Mesendoderm (in vitro differentiated cells): ENCODE measurements at regions not wholly inside any gene's neighbourhood (a gene's known extent, or its start where the extent isn't known, plus 50 kb on each side); places are given as distances from the start of the nearest gene placed in this dataset.

ENCODE experiments used
- DNase-seq: peaks from one replicate; pipeline ENCODE4 v3.0.0; 2013
- H2AK5ac ChIP-seq: 2 replicates; pipeline ENCODE4 v1.6.1; 2013; ENCODE audit warnings: low read length, inconsistent platforms
- H2BK120ac ChIP-seq: 2 replicates; pipeline ENCODE4 v1.6.1; 2013; ENCODE audit warnings: low read depth, mild to moderate bottlenecking, low read length, moderate library complexity, mixed read lengths
- H2BK15ac ChIP-seq: replicated peaks from 2 replicates; pipeline ENCODE4 v1.6.1; 2013; ENCODE audit warnings: low read depth, mild to moderate bottlenecking, moderate library complexity
- H2BK5ac ChIP-seq: 2 replicates; pipeline ENCODE4 v1.6.1; 2013; ENCODE audit warnings: low read length, inconsistent platforms
- H3K18ac ChIP-seq: 2 replicates; pipeline ENCODE4 v1.6.1; 2013; ENCODE audit warnings: mild to moderate bottlenecking, low read length, mixed read lengths
- H3K23ac ChIP-seq: one replicate; pipeline ENCODE4 v1.6.1; 2013; ENCODE audit warnings: low read length
- H3K27ac ChIP-seq: 2 replicates; pipeline ENCODE4 v1.5.1; 2013; ENCODE audit warnings: low read depth, mild to moderate bottlenecking, inconsistent platforms, low read length, moderate library complexity
- H3K27me3 ChIP-seq: 2 replicates; pipeline ENCODE4 v1.6.1; 2013; ENCODE audit warnings: low read length, control low read depth, mild to moderate bottlenecking, inconsistent platforms; ENCODE audit not compliant: insufficient read depth, poor library complexity
- H3K36me3 ChIP-seq: 2 replicates; pipeline ENCODE4 v1.6.1; 2013; ENCODE audit warnings: low read length, inconsistent platforms; ENCODE audit not compliant: control insufficient read depth, insufficient read depth
- H3K4ac ChIP-seq: one replicate; pipeline ENCODE4 v1.6.1; 2013; ENCODE audit warnings: low read depth, mild to moderate bottlenecking, low read length, moderate library complexity
- H3K4me1 ChIP-seq: 2 replicates; pipeline ENCODE4 v1.6.1; 2013; ENCODE audit warnings: low read depth, low read length, inconsistent platforms; ENCODE audit not compliant: control insufficient read depth
- H3K4me2 ChIP-seq: 2 replicates; pipeline ENCODE4 v1.6.1; 2013; ENCODE audit warnings: low read length
- H3K4me3 ChIP-seq: 2 replicates; pipeline ENCODE4 v1.5.1; 2013; ENCODE audit warnings: mild to moderate bottlenecking, low read length
- H3K56ac ChIP-seq: one replicate; pipeline ENCODE4 v1.6.1; 2013; ENCODE audit warnings: low read length
- H3K79me1 ChIP-seq: 2 replicates; pipeline ENCODE4 v1.6.1; 2013; ENCODE audit warnings: low read length, inconsistent platforms
- H3K79me2 ChIP-seq: 2 replicates; pipeline ENCODE4 v1.6.1; 2013; ENCODE audit warnings: mild to moderate bottlenecking, low read length; ENCODE audit not compliant: control insufficient read depth, insufficient read depth
- H3K9ac ChIP-seq: 2 replicates; pipeline ENCODE4 v1.6.1; 2013; ENCODE audit warnings: low read length, inconsistent platforms
- H4K5ac ChIP-seq: one replicate; pipeline ENCODE4 v1.6.1; 2013; ENCODE audit warnings: low read length
- H4K8ac ChIP-seq: one replicate; pipeline ENCODE4 v1.6.1; 2013; ENCODE audit warnings: low read depth, mild to moderate bottlenecking, control low read depth, low read length, moderate library complexity
- WGBS: extraction: QIAGEN DNeasy Blood & Tissue Kit; methylation state at CpG from one replicate; pipeline ENCODE4 v1.1.7; 2013; ENCODE audit warnings: low lambda C conversion rate, missing lambda C conversion rate; ENCODE audit not compliant: insufficient coverage; ENCODE audit errors: extremely low coverage; 5-methylcytosine and 5-hydroxymethylcytosine counted together

DNA sequence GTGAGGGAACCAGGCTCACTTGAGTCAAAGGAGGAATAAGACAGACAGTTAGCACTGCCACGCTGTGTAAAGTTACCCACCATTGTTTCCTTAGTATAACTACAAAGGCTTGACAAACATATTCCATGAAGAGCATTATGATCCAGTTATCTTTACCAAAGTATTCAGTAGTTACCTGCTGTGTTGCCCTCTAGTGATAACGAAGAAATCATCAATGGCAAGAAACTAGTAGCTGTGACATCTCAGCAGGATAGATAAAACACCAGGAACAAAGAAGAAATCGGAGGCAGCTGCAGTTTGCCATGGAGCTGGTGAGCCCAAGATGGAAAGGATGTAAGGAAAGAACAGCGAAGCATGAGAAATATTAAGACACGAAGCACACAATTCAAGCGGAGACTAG is 215.3 kb upstream of the FSHR start:
- WGBS, result no CpG with 5 or more reads among the region's 6 CpGs
- H3K27ac ChIP-seq, result peak overlapping the region; percentile 33

DNA sequence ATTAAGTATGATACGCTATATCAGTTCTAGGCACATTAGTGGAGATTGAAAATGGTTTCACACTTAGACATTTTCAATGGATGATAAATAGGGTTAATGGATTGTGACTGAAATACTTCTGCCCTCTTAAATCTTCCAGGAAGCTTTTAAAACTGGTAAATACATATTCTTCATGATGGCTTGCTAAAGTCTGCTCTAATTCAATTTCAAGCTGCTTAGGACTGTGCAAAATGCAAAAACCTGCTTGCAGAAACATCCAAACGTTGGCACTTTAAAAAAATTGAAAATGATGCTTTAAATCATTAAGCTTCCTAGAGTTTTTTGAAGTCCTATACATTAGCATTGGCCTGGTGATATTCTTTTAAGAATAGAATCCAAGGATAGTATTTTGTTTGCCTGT is 214.8 kb upstream of the FSHR start:
- H3K27ac ChIP-seq, result no peak overlapping the region
- no peak overlapping the region for H2AK5ac ChIP-seq
- H3K18ac ChIP-seq, result no peak overlapping the region
- DNase-seq, result no peak
- H3K4ac ChIP-seq, result no peak overlapping the region
- no peaks in the 10 kb centered on the region for H3K79me1 ChIP-seq
- peaks cover 14% of the 10 kb centered on the region for H3K4me1 ChIP-seq
- no peak overlapping the region for H2BK15ac ChIP-seq
- peak overlapping the region; percentile 2 for H3K56ac ChIP-seq
- no peak overlapping the region for H4K8ac ChIP-seq
- H3K4me3 ChIP-seq, result no peak overlapping the region
- H2BK120ac ChIP-seq, result no peak overlapping the region
- H3K36me3 ChIP-seq, result no peaks in the 10 kb centered on the region
- WGBS, result no CpG with 5 or more reads among the region's 2 CpGs
- H3K27me3 ChIP-seq, result no peaks in the 10 kb centered on the region
- H3K4me2 ChIP-seq, result no peak overlapping the region
- H4K5ac ChIP-seq, result no peak overlapping the region
- H2BK5ac ChIP-seq, result peak overlapping the region; percentile 1
- H3K23ac ChIP-seq, result no peak overlapping the region
- H3K9ac ChIP-seq, result no peak overlapping the region
- H3K79me2 ChIP-seq, result no peaks in the 10 kb centered on the region

More for the DNA sequence above, 215.3 kb upstream of the FSHR start:
- no peaks in the 10 kb centered on the region for H3K79me2 ChIP-seq
- DNase-seq, result peak; percentile 84
- no peak overlapping the region for H3K23ac ChIP-seq
- no peak overlapping the region for H2BK15ac ChIP-seq
- peak overlapping the region; percentile 35 for H2BK5ac ChIP-seq
- H3K4me1 ChIP-seq, result peaks cover 14% of the 10 kb centered on the region
- H3K56ac ChIP-seq, result peak overlapping the region; percentile 53
- no peak overlapping the region for H3K18ac ChIP-seq
- no peaks in the 10 kb centered on the region for H3K27me3 ChIP-seq
- no peak overlapping the region for H2AK5ac ChIP-seq
- no peak overlapping the region for H3K9ac ChIP-seq
- H3K4ac ChIP-seq, result no peak overlapping the region
- no peaks in the 10 kb centered on the region for H3K79me1 ChIP-seq
- H3K4me3 ChIP-seq, result no peak overlapping the region
- no peaks in the 10 kb centered on the region for H3K36me3 ChIP-seq
- peak overlapping the region; percentile 47 for H4K5ac ChIP-seq
- H3K4me2 ChIP-seq, result no peak overlapping the region
- no peak overlapping the region for H2BK120ac ChIP-seq
- H4K8ac ChIP-seq, result no peak overlapping the region

DNA sequence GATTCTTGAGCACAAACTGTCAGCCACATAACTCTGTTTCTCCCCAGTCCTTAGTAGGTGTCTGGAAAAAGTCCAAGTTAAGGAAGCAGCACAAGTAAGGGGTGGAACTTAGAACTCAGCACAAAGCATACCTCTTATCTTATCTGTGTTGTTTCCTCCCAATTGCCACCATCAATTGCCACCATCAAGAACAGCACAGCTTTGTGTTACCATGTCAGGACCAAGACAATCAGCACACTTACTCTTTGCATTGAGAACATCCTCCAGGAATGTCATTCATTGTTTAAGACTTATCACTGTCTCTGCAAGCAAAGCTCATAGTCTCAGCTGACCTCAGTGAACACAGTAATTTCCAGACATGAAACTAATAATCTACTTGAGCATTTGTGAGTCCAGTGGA is 212.7 kb upstream of the FSHR start:
- H4K5ac ChIP-seq, result no peak overlapping the region
- no peak overlapping the region for H2BK120ac ChIP-seq
- H3K18ac ChIP-seq, result peak overlapping the region; percentile 61
- no peak overlapping the region for H3K23ac ChIP-seq
- H3K36me3 ChIP-seq, result no peaks in the 10 kb centered on the region
- no peak overlapping the region for H4K8ac ChIP-seq
- peak overlapping the region; percentile 93 for H2BK5ac ChIP-seq
- peak overlapping the region; percentile 80 for H3K56ac ChIP-seq
- no peak overlapping the region for H3K9ac ChIP-seq
- H3K4me1 ChIP-seq, result peaks cover 14% of the 10 kb centered on the region
- no peaks in the 10 kb centered on the region for H3K79me2 ChIP-seq
- no peaks in the 10 kb centered on the region for H3K79me1 ChIP-seq
- no peak overlapping the region for H3K4me3 ChIP-seq
- H3K4ac ChIP-seq, result no peak overlapping the region
- no peak overlapping the region for H2BK15ac ChIP-seq
- H3K27ac ChIP-seq, result peak overlapping the region; percentile 61
- H3K27me3 ChIP-seq, result no peaks in the 10 kb centered on the region
- H3K4me2 ChIP-seq, result no peak overlapping the region
- H2AK5ac ChIP-seq, result no peak overlapping the region
- DNase-seq, result peak; percentile 97

DNA sequence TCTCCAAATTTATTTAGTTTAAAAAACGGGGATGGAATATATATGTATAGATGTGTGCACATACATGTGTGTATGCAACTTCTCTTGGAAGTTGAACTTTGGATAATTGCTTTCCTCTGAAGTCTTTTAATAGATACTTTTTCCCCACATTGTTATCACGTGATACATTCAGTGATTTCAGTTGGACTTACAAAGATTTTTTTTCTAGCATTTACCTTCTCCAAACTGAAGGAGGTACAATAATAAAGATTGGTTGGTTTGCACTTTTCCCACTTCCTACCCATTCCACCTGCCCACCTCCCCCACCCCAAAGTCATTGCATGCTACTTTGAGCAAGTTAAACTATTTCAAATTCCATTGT is 206.1 kb upstream of the FSHR start:
- H3K4me1 ChIP-seq, result no peaks in the 10 kb centered on the region
- DNase-seq, result no peak
- H3K9ac ChIP-seq, result no peak overlapping the region
- no peak overlapping the region for H2BK15ac ChIP-seq
- H3K79me2 ChIP-seq, result no peaks in the 10 kb centered on the region
- no peaks in the 10 kb centered on the region for H3K79me1 ChIP-seq
- no peak overlapping the region for H3K4ac ChIP-seq
- no peak overlapping the region for H4K8ac ChIP-seq
- no peak overlapping the region for H3K27ac ChIP-seq
- no peak overlapping the region for H2BK120ac ChIP-seq
- no peak overlapping the region for H3K56ac ChIP-seq
- no peak overlapping the region for H2BK5ac ChIP-seq
- WGBS, result no CpG with 5 or more reads among the region's 2 CpGs
- no peak overlapping the region for H3K23ac ChIP-seq
- H3K27me3 ChIP-seq, result no peaks in the 10 kb centered on the region
- H4K5ac ChIP-seq, result no peak overlapping the region
- H3K36me3 ChIP-seq, result no peaks in the 10 kb centered on the region
- no peak overlapping the region for H3K18ac ChIP-seq
- H2AK5ac ChIP-seq, result no peak overlapping the region
- H3K4me2 ChIP-seq, result no peak overlapping the region
- no peak overlapping the region for H3K4me3 ChIP-seq

DNA sequence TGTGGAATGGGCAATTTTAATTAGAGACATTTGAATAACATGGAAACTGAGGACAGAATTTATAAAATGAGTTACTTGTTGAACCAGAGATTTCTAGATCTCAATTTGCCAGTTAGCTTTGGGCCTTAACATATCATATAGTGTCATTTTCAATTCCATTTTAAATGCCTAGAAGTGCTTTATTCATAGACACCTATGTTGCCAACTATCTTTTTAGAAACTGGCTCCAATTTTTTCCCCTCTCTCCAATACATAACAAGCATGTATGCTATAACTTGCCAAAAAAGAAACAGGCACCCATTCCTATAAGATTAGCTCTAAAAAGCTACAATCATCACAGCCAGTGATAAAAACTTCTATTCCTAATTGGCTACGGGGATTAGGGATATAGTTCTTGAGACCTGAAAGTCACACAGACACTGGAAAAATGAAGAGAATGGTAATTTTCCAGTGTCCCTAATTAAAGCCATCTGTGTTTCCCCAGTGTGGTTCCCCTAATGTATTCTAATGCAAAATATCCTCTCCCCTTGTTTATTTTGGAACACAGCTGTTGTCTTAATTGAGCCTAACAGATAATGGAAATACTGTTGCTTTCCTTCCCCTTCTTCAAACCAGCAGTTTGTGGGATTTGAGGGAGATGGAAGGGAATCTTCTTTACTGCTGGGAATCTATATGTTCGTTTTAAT is 205.5 kb upstream of the FSHR start:
- Histone ChIP-seq H3K56ac (no peak overlapping the region), H3K4ac (no peak overlapping the region), H2BK15ac (no peak overlapping the region), H3K4me2 (no peak overlapping the region), H3K27me3 (no peaks in the 10 kb centered on the region), H3K79me2 (no peaks in the 10 kb centered on the region), H3K27ac (no peak overlapping the region), H3K23ac (no peak overlapping the region), H3K9ac (no peak overlapping the region), H2BK5ac (no peak overlapping the region), H3K4me3 (no peak overlapping the region), H3K36me3 (no peaks in the 10 kb centered on the region), H3K79me1 (no peaks in the 10 kb centered on the region), H2AK5ac (no peak overlapping the region), H4K5ac (no peak overlapping the region), H2BK120ac (no peak overlapping the region), H3K4me1 (no peaks in the 10 kb centered on the region), H4K8ac (no peak overlapping the region), H3K18ac (no peak overlapping the region)
- no CpG with 5 or more reads among the region's 2 CpGs for WGBS
- DNase-seq, result no peak

DNA sequence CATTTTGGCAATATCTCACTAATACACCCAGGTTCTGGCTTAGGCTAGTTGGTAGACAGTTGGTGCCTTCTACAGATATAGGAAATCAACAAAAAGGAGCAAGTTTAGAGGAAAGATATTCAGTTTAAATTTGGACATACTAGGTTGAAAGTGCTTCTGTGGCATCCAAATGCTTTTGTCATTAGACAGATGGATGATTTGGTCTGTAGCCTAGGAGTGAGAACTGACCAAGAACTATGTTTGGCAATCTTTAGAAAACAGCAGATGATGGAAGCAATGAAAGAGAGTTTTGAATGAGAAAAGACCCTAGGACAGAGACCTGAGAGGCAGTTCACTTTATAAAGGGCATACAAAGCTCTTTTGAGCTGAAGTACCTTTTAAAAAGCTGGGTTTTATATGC is 201.3 kb upstream of the FSHR start:
- H2BK15ac ChIP-seq, result no peak overlapping the region
- H3K36me3 ChIP-seq, result no peaks in the 10 kb centered on the region
- H3K79me2 ChIP-seq, result no peaks in the 10 kb centered on the region
- no peak overlapping the region for H2BK5ac ChIP-seq
- H2BK120ac ChIP-seq, result no peak overlapping the region
- H3K27me3 ChIP-seq, result no peaks in the 10 kb centered on the region
- H4K8ac ChIP-seq, result no peak overlapping the region
- H3K4me2 ChIP-seq, result no peak overlapping the region
- no peak overlapping the region for H3K9ac ChIP-seq
- no peak for DNase-seq
- peaks cover 2% of the 10 kb centered on the region for H3K4me1 ChIP-seq
- H3K56ac ChIP-seq, result no peak overlapping the region
- H3K18ac ChIP-seq, result no peak overlapping the region
- no peak overlapping the region for H4K5ac ChIP-seq
- no peak overlapping the region for H2AK5ac ChIP-seq
- H3K4me3 ChIP-seq, result no peak overlapping the region
- H3K79me1 ChIP-seq, result no peaks in the 10 kb centered on the region
- peak overlapping the region; percentile 36 for H3K4ac ChIP-seq
- no peak overlapping the region for H3K23ac ChIP-seq
- H3K27ac ChIP-seq, result no peak overlapping the region
